GM12878 (cell line): ENCODE measurements at regions not wholly inside any gene's neighbourhood (a gene's known extent, or its start where the extent isn't known, plus 50 kb on each side); places are given as distances from the start of the nearest gene placed in this dataset.

Experiments used
- ATAC-seq: fragments of 200-7000 bp; cut with Tn5 transposase; 3 replicates; pipeline ENCODE4 v1.9.1; 2020; ENCODE audit warnings: mild to moderate bottlenecking, moderate library complexity
- BruUV-seq: library from RNA; stranded (reverse); fragments of 400-500 nt; replicated peaks from 2 replicates; lab custom pipeline; 2021; lab: Mats Ljungman, UMichigan
- CTCF ChIA-PET: fragments of 300-600 bp; sonication (Branson Sonifier 250); formaldehyde crosslinking; extraction: SDS; loops from one replicate; lab custom pipeline; 2021; ENCODE audit warnings: inconsistent platforms; lab: Yijun Ruan, JAX
- POLR2A ChIA-PET: fragments of 350-600 bp; formaldehyde crosslinking; extraction: SDS; loops from one replicate; lab custom pipeline; 2021; ENCODE audit warnings: inconsistent platforms; lab: Charles Lee
- RAD21 ChIA-PET: fragments of 300-600 bp; sonication (Branson Sonifier 250); formaldehyde crosslinking; loops from one replicate; lab custom pipeline; 2023; ENCODE audit warnings: antibody characterized with exemption; ENCODE audit not compliant: unreplicated experiment; lab: Charles Lee
- SMC1A ChIA-PET: fragments of 300-600 bp; sonication (Branson Sonifier 250); formaldehyde crosslinking; loops from one replicate; lab custom pipeline; 2023; ENCODE audit not compliant: unreplicated experiment, uncharacterized antibody; lab: Charles Lee
- DNase-seq: peaks from one replicate; pipeline ENCODE4 v3.0.0-alpha.2; 2011; ENCODE audit warnings: low read depth, low spot score
- FAIRE-seq: peaks from 3 replicates; lab custom pipeline; 2011; peaks lifted over from hg19 to GRCh38; lab: Jason Lieb, UNC
- H2AFZ ChIP-seq: 2 replicates; pipeline ENCODE4 v1.6.0; 2011; ENCODE audit warnings: low read depth, low read length, control low read depth; ENCODE audit not compliant: control insufficient read depth
- H3K27ac ChIP-seq: 2 replicates; pipeline ENCODE4 v1.5.1; 2011; ENCODE audit warnings: control low read depth; ENCODE audit not compliant: control insufficient read depth, insufficient read depth
- H3K27me3 ChIP-seq, 2 experiments: replicated peaks in 1 of 2; 2 replicates each; pipeline versions ENCODE4 v1.6.0 to v1.6.1; 2011; ENCODE audit warnings: low read length in 1 of 2; ENCODE audit not compliant: control insufficient read depth in 2 of 2, insufficient read depth in 2 of 2
- H3K36me3 ChIP-seq, 2 experiments: 2 replicates each; pipeline ENCODE4 v1.5.1; 2011; ENCODE audit warnings: low read length in 1 of 2; ENCODE audit not compliant: control insufficient read depth in 2 of 2, insufficient read depth in 2 of 2
- H3K4me1 ChIP-seq: 2 replicates; pipeline ENCODE4 v1.6.1; 2011; ENCODE audit warnings: mild to moderate bottlenecking, low read length, moderate library complexity, mixed read lengths; ENCODE audit not compliant: control insufficient read depth, insufficient read depth
- H3K4me2 ChIP-seq: 2 replicates; pipeline ENCODE4 v1.6.0; 2011; ENCODE audit warnings: control low read depth; ENCODE audit not compliant: control insufficient read depth, insufficient read depth
- H3K4me3 ChIP-seq: fragments of 200-600 bp; sonication (generic); 2 replicates; pipeline ENCODE4 v1.5.1; 2016
- H3K79me2 ChIP-seq: 2 replicates; pipeline ENCODE4 v1.6.0; 2011; ENCODE audit warnings: low read length; ENCODE audit not compliant: control insufficient read depth, insufficient read depth
- H3K9ac ChIP-seq: 2 replicates; pipeline ENCODE4 v1.8.0; 2011; ENCODE audit warnings: low read length, control low read depth, mixed read lengths; ENCODE audit not compliant: control insufficient read depth, insufficient read depth
- H3K9me3 ChIP-seq: replicated peaks from 3 replicates; pipeline ENCODE4 v1.5.1; 2011; ENCODE audit warnings: mild to moderate bottlenecking, low read length; ENCODE audit not compliant: control insufficient read depth, insufficient read depth
- H4K20me1 ChIP-seq: 2 replicates; pipeline ENCODE4 v1.6.0; 2011; ENCODE audit not compliant: control insufficient read depth, insufficient read depth
- ATF3 ChIP-seq: IDR thresholded peaks from 2 replicates; pipeline ENCODE4 v1.6.1; 2011; ENCODE audit warnings: low read depth, mild to moderate bottlenecking, low read length, moderate library complexity, borderline replicate concordance; ENCODE audit errors: extremely low read depth
- FOS ChIP-seq: IDR thresholded peaks from 3 replicates; pipeline ENCODE4 v1.6.1; 2011; ENCODE audit warnings: borderline replicate concordance; ENCODE audit not compliant: insufficient read length; ENCODE audit errors: extremely low read depth
- MEF2A ChIP-seq: IDR thresholded peaks from 2 replicates; pipeline ENCODE4 v1.6.1; 2011; ENCODE audit warnings: low read depth, mild to moderate bottlenecking, low read length, moderate library complexity; ENCODE audit not compliant: insufficient read depth
- RELB ChIP-seq: fragments of 450-650 bp; IDR thresholded peaks from 2 replicates; pipeline ENCODE4 v1.6.1; 2017; ENCODE audit warnings: low read depth, mild to moderate bottlenecking, moderate library complexity
- SMAD1 ChIP-seq: fragments of 450-650 bp; IDR thresholded peaks from 2 replicates; pipeline ENCODE4 v1.6.1; 2018; ENCODE audit warnings: mild to moderate bottlenecking, low read depth; ENCODE audit not compliant: partially characterized antibody
- ZBTB4 ChIP-seq: fragments of 450-650 bp; formaldehyde crosslinking; IDR thresholded peaks from 2 replicates; pipeline ENCODE4 v1.4.0; 2022; ENCODE audit warnings: mild to moderate bottlenecking, moderate library complexity
- WGBS: methylation state at CpG from one replicate; pipeline ENCODE4 v1.1.6; 2016; ENCODE audit warnings: low lambda C conversion rate; ENCODE audit not compliant: insufficient replicate concordance, insufficient coverage; ENCODE audit errors: missing lambda C conversion rate; 5-methylcytosine and 5-hydroxymethylcytosine counted together
- in situ Hi-C: fragments of 300-500 bp; cut with MboI; formaldehyde crosslinking; loops from 9 replicates; pipeline ENCODE4 v1.14.3; 2018; ENCODE audit warnings: mixed read lengths
- intact Hi-C: fragments of 100-400 bp; cut with micrococcal nuclease; formaldehyde crosslinking; loops from one replicate; pipeline ENCODE4 v1.14.2; 2022; ENCODE audit not compliant: unreplicated experiment
- TF ChIP-seq, protein P1 (sequence below): IDR thresholded peaks from 2 replicates; pipeline ENCODE4 v1.6.1; 2012; ENCODE audit warnings: low read depth, low read length, improper control_type of control experiment
- TF ChIP-seq, protein P2 (sequence below): fragments of 450-650 bp; IDR thresholded peaks from 2 replicates; pipeline ENCODE4 v1.6.1; 2017; ENCODE audit warnings: antibody characterized with exemption, mild to moderate bottlenecking, moderate library complexity
- TF ChIP-seq, protein P3 (sequence below): IDR thresholded peaks from 2 replicates; pipeline ENCODE4 v1.6.1; 2011; ENCODE audit warnings: mild to moderate bottlenecking, low read depth, low read length, moderate library complexity; ENCODE audit not compliant: insufficient replicate concordance

DNA sequence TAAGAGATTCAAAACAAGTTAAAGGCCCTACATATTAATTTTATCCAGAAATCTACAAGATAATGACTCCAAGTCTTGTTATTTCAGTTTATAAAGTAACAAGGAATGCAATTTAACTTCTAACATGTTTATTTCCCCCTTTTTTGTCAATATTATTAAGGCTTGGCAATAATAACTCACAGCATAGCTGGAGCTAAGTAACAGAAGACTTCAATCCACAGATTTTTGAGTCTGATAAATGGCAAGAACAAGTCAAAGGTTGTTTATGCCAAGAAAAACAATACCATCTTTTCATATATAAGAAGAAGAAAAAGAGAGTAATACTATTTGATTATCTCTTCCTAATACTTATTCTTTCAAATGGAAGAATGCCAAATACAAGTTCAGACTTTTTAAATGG lies 631.0 kb upstream of the CCDC54 start (continued):
- no peak for TF ChIP-seq RELB

DNA sequence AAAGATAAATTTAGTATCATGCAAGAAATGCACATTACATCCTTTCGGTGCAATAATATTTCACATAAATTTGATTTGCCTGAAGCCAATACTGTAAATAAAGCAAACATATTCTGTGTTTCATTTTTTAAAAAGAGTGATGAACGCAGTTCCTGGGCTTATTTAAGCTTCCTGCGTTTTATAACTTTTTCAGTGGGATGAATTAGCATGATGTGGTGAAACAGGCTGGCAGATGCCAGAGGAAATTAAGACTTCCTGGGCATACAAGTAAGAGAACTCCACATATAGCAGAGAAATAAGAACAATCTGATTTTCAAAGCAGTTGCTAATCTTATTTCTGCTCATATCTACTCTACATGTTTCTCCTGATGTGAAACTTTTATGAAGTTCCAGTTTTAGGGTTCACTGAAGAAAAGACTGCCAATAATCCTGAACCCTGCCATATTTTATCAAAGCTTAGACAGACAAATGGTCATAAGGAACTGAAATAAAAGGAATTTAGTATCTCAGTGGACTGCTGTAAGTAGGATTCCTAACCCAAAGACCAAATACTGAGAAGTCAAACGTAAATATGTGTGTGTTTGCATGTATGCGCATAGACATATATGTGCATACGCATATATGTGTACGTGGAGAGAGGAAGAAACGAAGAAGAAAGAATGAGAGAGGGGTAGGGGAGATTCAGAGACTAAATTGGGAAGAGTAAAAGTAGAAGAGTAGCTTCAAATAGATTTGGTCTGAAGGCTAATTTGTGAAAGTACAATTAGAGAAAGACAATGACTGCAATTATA lies 628.6 kb upstream of the CCDC54 start:
- H3K9me3 ChIP-seq = no peaks in the 10 kb centered on the region
- 50% methylated on average over 8 of the region's 8 CpGs for WGBS
- in situ Hi-C loops = no loop called here
- no peaks in the 10 kb centered on the region for H3K36me3 ChIP-seq
- no peak overlapping the region for H3K4me3 ChIP-seq
- SMC1A ChIA-PET = no interaction called here
- no peak overlapping the region for H2AFZ ChIP-seq
- no peak overlapping the region for H3K4me2 ChIP-seq
- H3K27ac ChIP-seq = no peak overlapping the region
- RAD21 ChIA-PET = interaction anchor here (0.6 kb wide), 1 partner anchor 23 kb away, joined by 4 read pairs; no protein-coding TSS in a partner anchor
- no peaks in the 10 kb centered on the region for H3K79me2 ChIP-seq
- no peaks in the 10 kb centered on the region for H4K20me1 ChIP-seq
- no peak overlapping the region for H3K9ac ChIP-seq
- DNase-seq = no peak
- no TSS peak for BruUV-seq
- POLR2A ChIA-PET = no interaction called here
- ATAC-seq = no peak
- CTCF ChIA-PET = no interaction called here
- intact Hi-C loops = no loop called here
- H3K27me3 ChIP-seq = no peaks in the 10 kb centered on the region; a peak in 2 of 4 replicates
- no peaks in the 10 kb centered on the region for H3K4me1 ChIP-seq
- FAIRE-seq = no peak
- TF ChIP-seq, protein P1, sequence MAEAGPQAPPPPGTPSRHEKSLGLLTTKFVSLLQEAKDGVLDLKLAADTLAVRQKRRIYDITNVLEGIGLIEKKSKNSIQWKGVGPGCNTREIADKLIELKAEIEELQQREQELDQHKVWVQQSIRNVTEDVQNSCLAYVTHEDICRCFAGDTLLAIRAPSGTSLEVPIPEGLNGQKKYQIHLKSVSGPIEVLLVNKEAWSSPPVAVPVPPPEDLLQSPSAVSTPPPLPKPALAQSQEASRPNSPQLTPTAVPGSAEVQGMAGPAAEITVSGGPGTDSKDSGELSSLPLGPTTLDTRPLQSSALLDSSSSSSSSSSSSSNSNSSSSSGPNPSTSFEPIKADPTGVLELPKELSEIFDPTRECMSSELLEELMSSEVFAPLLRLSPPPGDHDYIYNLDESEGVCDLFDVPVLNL = no peak
- no peak for TF ChIP-seq ZBTB4 (CRISPR knock-in tag)
- TF ChIP-seq, protein P2, sequence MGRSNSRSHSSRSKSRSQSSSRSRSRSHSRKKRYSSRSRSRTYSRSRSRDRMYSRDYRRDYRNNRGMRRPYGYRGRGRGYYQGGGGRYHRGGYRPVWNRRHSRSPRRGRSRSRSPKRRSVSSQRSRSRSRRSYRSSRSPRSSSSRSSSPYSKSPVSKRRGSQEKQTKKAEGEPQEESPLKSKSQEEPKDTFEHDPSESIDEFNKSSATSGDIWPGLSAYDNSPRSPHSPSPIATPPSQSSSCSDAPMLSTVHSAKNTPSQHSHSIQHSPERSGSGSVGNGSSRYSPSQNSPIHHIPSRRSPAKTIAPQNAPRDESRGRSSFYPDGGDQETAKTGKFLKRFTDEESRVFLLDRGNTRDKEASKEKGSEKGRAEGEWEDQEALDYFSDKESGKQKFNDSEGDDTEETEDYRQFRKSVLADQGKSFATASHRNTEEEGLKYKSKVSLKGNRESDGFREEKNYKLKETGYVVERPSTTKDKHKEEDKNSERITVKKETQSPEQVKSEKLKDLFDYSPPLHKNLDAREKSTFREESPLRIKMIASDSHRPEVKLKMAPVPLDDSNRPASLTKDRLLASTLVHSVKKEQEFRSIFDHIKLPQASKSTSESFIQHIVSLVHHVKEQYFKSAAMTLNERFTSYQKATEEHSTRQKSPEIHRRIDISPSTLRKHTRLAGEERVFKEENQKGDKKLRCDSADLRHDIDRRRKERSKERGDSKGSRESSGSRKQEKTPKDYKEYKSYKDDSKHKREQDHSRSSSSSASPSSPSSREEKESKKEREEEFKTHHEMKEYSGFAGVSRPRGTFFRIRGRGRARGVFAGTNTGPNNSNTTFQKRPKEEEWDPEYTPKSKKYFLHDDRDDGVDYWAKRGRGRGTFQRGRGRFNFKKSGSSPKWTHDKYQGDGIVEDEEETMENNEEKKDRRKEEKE = no peak
- no peak for TF ChIP-seq MEF2A
- TF ChIP-seq, protein P3, sequence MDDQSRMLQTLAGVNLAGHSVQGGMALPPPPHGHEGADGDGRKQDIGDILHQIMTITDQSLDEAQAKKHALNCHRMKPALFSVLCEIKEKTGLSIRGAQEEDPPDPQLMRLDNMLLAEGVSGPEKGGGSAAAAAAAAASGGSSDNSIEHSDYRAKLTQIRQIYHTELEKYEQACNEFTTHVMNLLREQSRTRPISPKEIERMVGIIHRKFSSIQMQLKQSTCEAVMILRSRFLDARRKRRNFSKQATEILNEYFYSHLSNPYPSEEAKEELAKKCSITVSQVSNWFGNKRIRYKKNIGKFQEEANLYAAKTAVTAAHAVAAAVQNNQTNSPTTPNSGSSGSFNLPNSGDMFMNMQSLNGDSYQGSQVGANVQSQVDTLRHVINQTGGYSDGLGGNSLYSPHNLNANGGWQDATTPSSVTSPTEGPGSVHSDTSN = no peak
- no peak for TF ChIP-seq SMAD1
- no peak for TF ChIP-seq FOS
- TF ChIP-seq ATF3 = no peak
